HFF-Myc (cell line): ENCODE measurements at regions not wholly inside any gene's neighbourhood (a gene's known extent, or its start where the extent isn't known, plus 50 kb on each side); places are given as distances from the start of the nearest gene placed in this dataset.

Experiments
- DNase-seq: peaks from one replicate; pipeline ENCODE4 v3.0.0-alpha.2; 2011; ENCODE audit warnings: low read depth; ENCODE audit errors: extremely low read depth
- H3K4me3 ChIP-seq: replicated peaks from 2 replicates; pipeline ENCODE4 v1.5.1; 2011; ENCODE audit warnings: low read depth, mild to moderate bottlenecking, control low read depth, low read length
- TF ChIP-seq, protein P1 (sequence below): IDR thresholded peaks from 2 replicates; pipeline ENCODE4 v1.5.1; 2012; ENCODE audit warnings: mild to moderate bottlenecking, low read depth, low read length, control low read depth; ENCODE audit errors: missing control alignments

DNA sequence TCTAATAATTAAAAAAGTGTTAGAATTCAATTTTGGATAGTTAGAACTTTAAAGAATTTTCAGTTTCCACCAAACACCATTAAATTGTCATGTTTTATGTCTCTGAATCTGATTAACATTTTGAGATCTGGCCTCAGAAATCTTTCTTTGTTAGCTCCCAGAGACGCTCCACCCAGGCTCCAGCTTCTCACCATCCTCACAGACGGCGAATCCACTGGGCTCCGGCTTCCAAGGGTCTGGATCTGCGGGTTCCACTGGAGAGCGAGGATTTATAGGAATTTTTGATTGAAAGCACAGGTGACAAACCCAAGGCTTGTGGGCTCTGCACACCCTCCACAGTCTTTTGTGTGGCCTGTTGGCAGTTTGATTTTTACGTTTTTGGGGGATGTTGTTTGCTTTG lies 160.6 kb downstream of the URI1 start:
- H3K4me3 ChIP-seq: no peak overlapping the region
- no peak for DNase-seq
- TF ChIP-seq, protein P1, sequence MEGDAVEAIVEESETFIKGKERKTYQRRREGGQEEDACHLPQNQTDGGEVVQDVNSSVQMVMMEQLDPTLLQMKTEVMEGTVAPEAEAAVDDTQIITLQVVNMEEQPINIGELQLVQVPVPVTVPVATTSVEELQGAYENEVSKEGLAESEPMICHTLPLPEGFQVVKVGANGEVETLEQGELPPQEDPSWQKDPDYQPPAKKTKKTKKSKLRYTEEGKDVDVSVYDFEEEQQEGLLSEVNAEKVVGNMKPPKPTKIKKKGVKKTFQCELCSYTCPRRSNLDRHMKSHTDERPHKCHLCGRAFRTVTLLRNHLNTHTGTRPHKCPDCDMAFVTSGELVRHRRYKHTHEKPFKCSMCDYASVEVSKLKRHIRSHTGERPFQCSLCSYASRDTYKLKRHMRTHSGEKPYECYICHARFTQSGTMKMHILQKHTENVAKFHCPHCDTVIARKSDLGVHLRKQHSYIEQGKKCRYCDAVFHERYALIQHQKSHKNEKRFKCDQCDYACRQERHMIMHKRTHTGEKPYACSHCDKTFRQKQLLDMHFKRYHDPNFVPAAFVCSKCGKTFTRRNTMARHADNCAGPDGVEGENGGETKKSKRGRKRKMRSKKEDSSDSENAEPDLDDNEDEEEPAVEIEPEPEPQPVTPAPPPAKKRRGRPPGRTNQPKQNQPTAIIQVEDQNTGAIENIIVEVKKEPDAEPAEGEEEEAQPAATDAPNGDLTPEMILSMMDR: no peak

DNA sequence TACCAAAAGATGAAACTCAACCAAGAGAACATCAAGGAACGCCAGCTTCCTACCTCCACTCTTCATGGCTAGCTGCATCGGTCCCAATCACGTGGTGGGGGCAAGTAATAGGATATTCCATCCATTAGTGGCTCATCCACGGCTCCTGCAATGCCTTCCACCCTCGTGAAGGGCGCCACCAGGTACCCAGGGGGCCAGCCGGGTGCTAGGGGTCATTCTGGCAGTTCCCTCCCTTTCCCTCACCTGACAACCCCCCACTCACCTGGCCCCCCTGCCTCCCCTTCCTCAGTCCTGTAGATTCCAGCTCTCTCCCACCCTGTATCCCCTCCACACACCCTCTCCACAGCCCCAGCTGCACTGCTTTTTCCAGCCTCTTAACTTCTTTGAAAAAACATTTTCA lies 161.9 kb downstream of the URI1 start:
- DNase-seq: no peak
- H3K4me3 ChIP-seq: no peak overlapping the region
- TF ChIP-seq, protein P1: no peak

DNA sequence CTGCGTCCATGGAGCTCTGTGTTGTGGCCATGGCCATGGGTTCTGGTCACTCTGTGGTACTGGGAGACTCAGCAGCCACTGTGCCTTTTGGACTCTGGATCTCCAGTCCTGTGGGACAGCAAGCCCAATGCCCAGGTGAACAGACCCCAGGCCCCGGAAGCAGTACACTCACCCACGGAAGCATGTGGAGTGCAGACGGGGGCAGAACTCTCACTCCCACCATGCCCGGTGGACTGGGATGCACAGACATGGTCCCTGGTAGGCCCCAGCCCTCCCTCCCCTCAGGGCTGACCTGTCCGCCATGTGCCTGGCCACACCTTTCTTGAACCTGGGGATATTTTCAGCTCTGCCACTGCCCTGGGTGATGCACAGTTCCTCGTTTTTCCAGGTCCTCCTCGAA lies 163.3 kb downstream of the URI1 start:
- TF ChIP-seq, protein P1: no peak
- DNase-seq: no peak
- no peak overlapping the region for H3K4me3 ChIP-seq

DNA sequence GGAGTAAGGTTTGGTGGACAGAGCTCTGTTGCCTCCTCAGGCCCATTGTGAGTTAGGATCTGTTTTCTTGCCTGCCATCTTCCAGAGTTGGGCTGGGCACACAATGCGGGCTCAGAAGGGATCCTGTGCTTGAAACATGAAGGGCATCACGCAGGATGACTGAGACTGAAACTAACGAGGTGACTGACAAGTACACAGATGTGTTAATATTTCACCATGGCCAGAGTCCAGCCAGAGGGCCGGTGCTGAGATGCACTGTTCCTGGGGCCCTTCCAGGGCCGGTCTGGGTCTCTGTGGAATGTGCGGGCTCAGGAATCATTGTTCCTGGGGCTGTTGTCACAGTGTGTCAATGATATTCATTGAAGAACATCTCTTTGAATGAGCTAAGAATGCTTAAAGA lies 163.7 kb downstream of the URI1 start:
- DNase-seq: no peak
- TF ChIP-seq, protein P1: no peak
- H3K4me3 ChIP-seq: no peak overlapping the region

DNA sequence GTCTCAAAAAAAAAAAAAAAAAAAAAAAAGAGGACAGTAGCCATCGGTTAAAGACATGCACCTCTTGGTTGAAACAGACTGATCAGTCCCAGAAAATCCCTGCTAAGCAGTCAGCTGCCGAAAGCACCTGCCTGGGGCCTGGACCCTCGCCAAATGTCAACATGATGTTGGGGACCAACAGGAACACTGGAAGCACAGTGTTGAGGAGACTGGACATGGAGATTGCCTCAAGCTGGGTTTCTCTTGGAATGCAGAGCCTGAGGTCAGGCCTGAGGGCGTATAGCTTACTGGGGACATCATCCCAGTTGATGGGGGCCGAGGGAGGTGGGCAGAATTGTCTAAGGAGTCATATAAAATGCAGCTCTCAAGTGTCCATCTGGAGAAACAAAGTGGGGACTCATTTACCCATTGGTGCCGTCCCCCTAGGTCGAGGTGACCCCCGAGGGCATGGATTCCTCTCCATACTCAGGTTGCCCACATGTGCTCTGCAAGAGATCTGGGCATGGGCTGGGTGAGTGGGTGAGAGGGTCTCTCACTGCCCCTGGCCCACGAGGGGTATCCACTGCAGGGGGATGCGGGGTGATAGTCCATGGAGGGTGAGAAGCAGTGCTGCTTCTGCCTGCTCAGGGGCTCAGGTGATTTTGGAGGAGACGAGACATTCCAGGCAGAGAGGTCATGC lies 164.5 kb downstream of the URI1 start:
- H3K4me3 ChIP-seq: no peak overlapping the region
- TF ChIP-seq, protein P1: no peak
- DNase-seq: no peak

DNA sequence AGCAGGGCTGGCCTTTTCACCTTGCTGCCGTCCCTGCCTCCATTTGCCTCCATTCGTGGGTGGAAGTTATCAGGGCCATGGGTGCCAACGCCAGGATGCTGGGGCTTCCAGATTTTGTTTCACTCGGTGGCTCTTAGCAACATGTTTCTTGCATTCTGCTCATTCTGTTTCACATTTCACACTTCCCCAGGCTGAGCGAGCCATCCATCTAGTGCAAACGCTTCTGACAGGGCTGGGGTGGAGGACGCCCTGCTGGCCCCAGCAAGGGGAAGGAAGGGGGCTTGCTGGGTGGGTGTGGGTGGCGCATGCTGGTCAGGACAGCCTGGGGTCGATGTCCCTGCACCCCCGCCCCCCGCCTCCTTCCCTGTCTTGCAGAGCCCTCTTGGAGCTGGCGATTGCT lies 165.2 kb downstream of the URI1 start:
- DNase-seq: no peak
- H3K4me3 ChIP-seq: no peak overlapping the region
- TF ChIP-seq, protein P1: no peak

DNA sequence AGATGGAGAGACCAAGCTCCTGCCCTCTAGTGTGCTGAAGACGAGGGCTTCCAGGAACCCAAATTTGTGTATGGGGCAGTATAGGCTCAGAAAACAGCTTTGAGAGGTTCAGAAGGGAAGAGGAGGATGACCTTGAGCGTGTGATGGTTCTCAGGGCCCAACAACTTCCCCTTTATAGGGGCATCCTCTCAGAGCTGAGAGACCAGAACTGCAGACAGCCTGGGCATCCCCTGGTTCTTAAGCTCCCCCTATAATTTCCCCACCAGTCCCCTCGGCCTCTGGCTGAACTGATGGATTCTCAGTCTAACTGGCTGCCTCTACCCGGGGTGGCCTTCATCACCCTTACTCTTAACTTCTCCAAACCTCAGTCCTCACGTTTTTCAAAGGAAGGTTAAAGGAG lies 167.5 kb downstream of the URI1 start:
- H3K4me3 ChIP-seq: no peak overlapping the region
- DNase-seq: no peak
- TF ChIP-seq, protein P1: no peak
